Uterus (tissue), 2 donors: ENCODE measurements at regions not wholly inside any gene's neighbourhood (a gene's known extent, or its start where the extent isn't known, plus 50 kb on each side); places are given as distances from the start of the nearest gene placed in this dataset.

Source experiments
- CTCF ChIP-seq, 4 experiments: fragments of 200-600 bp in 2 of 4; fragments of 450-650 bp in 2 of 4; sonication (generic) in 2 of 4; IDR thresholded peaks; one replicate each; pipeline ENCODE4 v1.5.1; 2016 to 2019; ENCODE audit warnings: antibody characterized with exemption in 4 of 4, mild to moderate bottlenecking in 2 of 4, moderate library complexity in 1 of 4
- POLR2A ChIP-seq, 2 donors: fragments of 450-650 bp; IDR thresholded peaks; one replicate each; pipeline ENCODE4 v1.6.1; 2016; ENCODE audit warnings: antibody characterized with exemption in 2 of 2, mild to moderate bottlenecking in 1 of 2, moderate library complexity in 1 of 2

- no peak for TF ChIP-seq POLR2A (IDR thresholded peaks at IDR 0.05)
- no peak for TF ChIP-seq CTCF (IDR thresholded peaks at IDR 0.05)
Measured at GRCh38 chr5:114822436-114822835, 347.3 kb downstream of the TRIM36 start.
